NT2/D1 (cell line): ENCODE measurements at regions not wholly inside any gene's neighbourhood (a gene's known extent, or its start where the extent isn't known, plus 50 kb on each side); places are given as distances from the start of the nearest gene placed in this dataset.

Experiments used
- SUZ12 ChIP-seq: IDR thresholded peaks from 2 replicates; pipeline ENCODE4 v1.6.1; 2011; ENCODE audit not compliant: insufficient read length, insufficient read depth; ENCODE audit errors: extremely low read depth
- YY1 ChIP-seq: IDR thresholded peaks from 2 replicates; pipeline ENCODE4 v1.6.1; 2011; ENCODE audit not compliant: insufficient read length, insufficient read depth
- ZNF274 ChIP-seq: IDR thresholded peaks from 2 replicates; pipeline ENCODE4 v1.6.1; 2011; ENCODE audit warnings: mild to moderate bottlenecking, low read depth, low read length

DNA sequence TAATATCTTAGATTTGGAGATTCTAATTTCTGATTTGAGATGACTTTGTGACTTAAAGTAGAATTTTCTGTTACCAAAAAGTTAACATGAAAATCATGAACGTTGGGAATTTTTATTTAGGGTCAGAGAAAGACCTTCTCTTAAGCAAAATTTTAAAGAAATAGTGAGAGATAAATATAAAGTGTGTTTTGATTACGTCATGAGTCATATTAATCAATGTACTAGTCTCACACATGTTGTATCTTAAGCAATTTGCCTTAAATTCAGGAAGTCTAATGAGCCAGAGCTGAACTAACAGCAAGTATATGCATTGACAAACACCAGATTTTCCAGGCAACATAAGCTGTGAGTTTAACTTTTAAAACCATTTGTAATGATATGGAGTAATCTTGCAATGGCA is 765.5 kb upstream of the SORCS1 start:
- TF ChIP-seq SUZ12 (no peak), YY1 (no peak), ZNF274 (no peak)
